Astrocyte (in vitro differentiated cells and primary cell): ENCODE measurements at regions not wholly inside any gene's neighbourhood (a gene's known extent, or its start where the extent isn't known, plus 50 kb on each side); places are given as distances from the start of the nearest gene placed in this dataset.
A peak's percentile ranks its signal among the peaks of the same experiment; 100 is the strongest.

Source experiments
- DNase-seq: peaks from one replicate; pipeline ENCODE4 v3.0.0-alpha.2; 2010; ENCODE audit warnings: low read depth
- FAIRE-seq: peaks from 2 replicates; lab custom pipeline; 2011; peaks lifted over from hg19 to GRCh38; lab: Jason Lieb, UNC
- H2AFZ ChIP-seq: 2 replicates; pipeline ENCODE4 v1.6.0; 2012; ENCODE audit warnings: low read depth, low read length, inconsistent platforms
- H3K27ac ChIP-seq: 2 replicates; pipeline ENCODE4 v1.5.1; 2011; ENCODE audit warnings: low read depth, low read length, inconsistent platforms
- H3K27me3 ChIP-seq: 2 replicates; pipeline ENCODE4 v1.6.0; 2011; ENCODE audit warnings: low read length, inconsistent platforms; ENCODE audit not compliant: insufficient read depth
- H3K36me3 ChIP-seq: 2 replicates; pipeline ENCODE4 v1.5.1; 2011; ENCODE audit warnings: low read length, inconsistent platforms; ENCODE audit not compliant: insufficient read depth
- H3K4me1 ChIP-seq: 2 replicates; pipeline ENCODE4 v1.5.1; 2011; ENCODE audit warnings: low read length, inconsistent platforms; ENCODE audit not compliant: insufficient read depth
- H3K4me2 ChIP-seq: 2 replicates; pipeline ENCODE4 v1.6.0; 2012; ENCODE audit warnings: low read length, inconsistent platforms
- H3K4me3 ChIP-seq: 2 replicates; pipeline ENCODE4 v1.5.1; 2011; ENCODE audit warnings: low read depth, mild to moderate bottlenecking, low read length, inconsistent platforms; ENCODE audit not compliant: insufficient read depth
- H3K79me2 ChIP-seq: 2 replicates; pipeline ENCODE4 v1.6.0; 2012; ENCODE audit warnings: mild to moderate bottlenecking, low read length, inconsistent platforms; ENCODE audit not compliant: insufficient read depth
- H3K9ac ChIP-seq: 2 replicates; pipeline ENCODE4 v1.6.0; 2012; ENCODE audit warnings: mild to moderate bottlenecking, low read length, inconsistent platforms
- H3K9me3 ChIP-seq: 2 replicates; pipeline ENCODE4 v1.5.1; 2012; ENCODE audit warnings: low read depth, mild to moderate bottlenecking, low read length, inconsistent platforms; ENCODE audit not compliant: insufficient read depth
- H4K20me1 ChIP-seq: 2 replicates; pipeline ENCODE4 v1.6.0; 2012; ENCODE audit warnings: low read length, inconsistent platforms; ENCODE audit not compliant: insufficient read depth
- H3K27ac Mint-ChIP-seq: one replicate; pipeline ENCODE4 v1.8.0; 2021; ENCODE audit warnings: mild to moderate bottlenecking, mixed read lengths; ENCODE audit not compliant: unreplicated experiment
- H3K27me3 Mint-ChIP-seq: one replicate; pipeline ENCODE4 v1.8.0; 2021; ENCODE audit warnings: low read depth, mixed read lengths; ENCODE audit not compliant: unreplicated experiment
- H3K36me3 Mint-ChIP-seq: one replicate; pipeline ENCODE4 v1.8.0; 2021; ENCODE audit warnings: low read depth, mixed read lengths; ENCODE audit not compliant: unreplicated experiment
- H3K4me1 Mint-ChIP-seq: one replicate; pipeline ENCODE4 v1.8.0; 2021; ENCODE audit warnings: low read depth, mixed read lengths; ENCODE audit not compliant: unreplicated experiment
- H3K4me3 Mint-ChIP-seq: one replicate; pipeline ENCODE4 v1.8.0; 2021; ENCODE audit warnings: mild to moderate bottlenecking, moderate library complexity, mixed read lengths; ENCODE audit not compliant: unreplicated experiment
- H3K9me3 Mint-ChIP-seq: one replicate; pipeline ENCODE4 v1.8.0; 2021; ENCODE audit warnings: mild to moderate bottlenecking, mixed read lengths; ENCODE audit not compliant: unreplicated experiment
- CTCF ChIP-seq: IDR thresholded peaks from 2 replicates; pipeline ENCODE4 v1.5.1; 2011; ENCODE audit warnings: low read depth, mild to moderate bottlenecking, inconsistent platforms, low read length, moderate library complexity; ENCODE audit not compliant: insufficient read depth
- EZH2 ChIP-seq: IDR thresholded peaks from 2 replicates; pipeline ENCODE4 v1.6.1; 2012; ENCODE audit warnings: mild to moderate bottlenecking, low read length, inconsistent platforms; ENCODE audit not compliant: insufficient read depth

GRCh38 chr5:117662361-117662760, 1087.7 kb upstream of the SEMA6A start:
- no peak overlapping the region for H3K9ac ChIP-seq
- no peak overlapping the region for H2AFZ ChIP-seq
- H3K27ac Mint-ChIP-seq = no peak overlapping the region
- no peaks in the 10 kb centered on the region for H3K27me3 ChIP-seq
- no peak overlapping the region for H3K4me2 ChIP-seq
- H3K27me3 Mint-ChIP-seq = no peaks in the 10 kb centered on the region
- no peaks in the 10 kb centered on the region for H3K79me2 ChIP-seq
- H3K36me3 Mint-ChIP-seq = no peaks in the 10 kb centered on the region
- no peaks in the 10 kb centered on the region for H4K20me1 ChIP-seq
- no peaks in the 10 kb centered on the region for H3K4me1 ChIP-seq
- no peak overlapping the region for H3K4me3 Mint-ChIP-seq
- no peak overlapping the region for H3K4me3 ChIP-seq
- FAIRE-seq (peak; percentile 49), DNase-seq (no peak)
- no peak overlapping the region for H3K27ac ChIP-seq
- TF ChIP-seq CTCF (no peak), EZH2 (no peak)
- peaks cover 2% of the 10 kb centered on the region for H3K9me3 Mint-ChIP-seq
- H3K4me1 Mint-ChIP-seq = no peaks in the 10 kb centered on the region
- H3K36me3 ChIP-seq = no peaks in the 10 kb centered on the region
- H3K9me3 ChIP-seq = no peaks in the 10 kb centered on the region

GRCh38 chr5:117657541-117657940, 1082.9 kb upstream of the SEMA6A start:
- no peak overlapping the region for H3K4me2 ChIP-seq
- Mint-ChIP-seq H3K4me3 (no peak overlapping the region), H3K4me1 (peaks cover 6% of the 10 kb centered on the region), H3K27me3 (no peaks in the 10 kb centered on the region), H3K9me3 (no peaks in the 10 kb centered on the region), H3K36me3 (no peaks in the 10 kb centered on the region), H3K27ac (no peak overlapping the region)
- DNase-seq = no peak
- no peaks in the 10 kb centered on the region for H4K20me1 ChIP-seq
- H3K9me3 ChIP-seq = no peaks in the 10 kb centered on the region
- H3K27ac ChIP-seq = no peak overlapping the region
- no peak for FAIRE-seq
- H3K4me3 ChIP-seq = no peak overlapping the region
- H3K4me1 ChIP-seq = no peaks in the 10 kb centered on the region
- H2AFZ ChIP-seq = no peak overlapping the region
- H3K27me3 ChIP-seq = no peaks in the 10 kb centered on the region
- no peaks in the 10 kb centered on the region for H3K36me3 ChIP-seq
- H3K9ac ChIP-seq = no peak overlapping the region
- TF ChIP-seq EZH2 (no peak), CTCF (no peak)
- H3K79me2 ChIP-seq = no peaks in the 10 kb centered on the region

GRCh38 chr5:117652958-117653280, 1078.3 kb upstream of the SEMA6A start:
- no peak overlapping the region for H3K27ac ChIP-seq

More at GRCh38 chr5:117652958-117653280, 1078.3 kb upstream of the SEMA6A start:
- Histone ChIP-seq H3K4me1 (no peaks in the 10 kb centered on the region), H3K79me2 (no peaks in the 10 kb centered on the region), H3K4me3 (no peak overlapping the region), H3K4me2 (no peak overlapping the region), H3K27me3 (no peaks in the 10 kb centered on the region), H3K36me3 (no peaks in the 10 kb centered on the region), H2AFZ (no peak overlapping the region), H4K20me1 (no peaks in the 10 kb centered on the region), H3K9me3 (no peaks in the 10 kb centered on the region), H3K9ac (no peak overlapping the region)
- H3K4me1 Mint-ChIP-seq = peaks cover 6% of the 10 kb centered on the region
- TF ChIP-seq CTCF (no peak), EZH2 (no peak)
- H3K9me3 Mint-ChIP-seq = no peaks in the 10 kb centered on the region
- H3K4me3 Mint-ChIP-seq = no peak overlapping the region
- H3K27ac Mint-ChIP-seq = no peak overlapping the region
- H3K36me3 Mint-ChIP-seq = no peaks in the 10 kb centered on the region
- FAIRE-seq = no peak
- no peaks in the 10 kb centered on the region for H3K27me3 Mint-ChIP-seq
- DNase-seq = no peak
